MV-4-11 (cell line): ENCODE measurements at regions not wholly inside any gene's neighbourhood (a gene's known extent, or its start where the extent isn't known, plus 50 kb on each side); places are given as distances from the start of the nearest gene placed in this dataset.
"Not testable (repeated sequence)": the region's sequence is repeated elsewhere in the genome, so short reads cannot be mapped to it uniquely, and the experiment has no call there.

ENCODE experiments used
- DNase-seq: peaks from one replicate; lab custom pipeline; 2025; lab: John Stamatoyannopoulos, UW

GRCh38 chr17:77796176-77796860, 162.2 kb upstream of the TNRC6C start:
- no peak for DNase-seq

- no peak for DNase-seq
Observed at GRCh38 chr17:77798031-77798430, 160.5 kb upstream of the TNRC6C start.

GRCh38 chr17:77798481-77798880, 160.0 kb upstream of the TNRC6C start:
- DNase-seq = no peak

- no peak for DNase-seq
Observed at GRCh38 chr17:77800816-77801215, 157.7 kb upstream of the TNRC6C start.

- DNase-seq = no peak
Observed at GRCh38 chr17:77801545-77802332, 156.8 kb upstream of the TNRC6C start.

GRCh38 chr17:77802333-77802615, 156.2 kb upstream of the TNRC6C start:
- no peak for DNase-seq

- DNase-seq = no peak
Observed at GRCh38 chr17:77802811-77803220, 155.7 kb upstream of the TNRC6C start.

- DNase-seq = no peak
Observed at GRCh38 chr17:77803726-77804125, 154.8 kb upstream of the TNRC6C start.

- no peak for DNase-seq
Observed at GRCh38 chr17:77804796-77805426, 153.6 kb upstream of the TNRC6C start.

- DNase-seq = not testable (repeated sequence)
Observed at GRCh38 chr17:77805970-77806369, 152.5 kb upstream of the TNRC6C start.

GRCh38 chr17:77807051-77807745, 151.3 kb upstream of the TNRC6C start:
- no peak for DNase-seq

- DNase-seq = no peak
Observed at GRCh38 chr17:77807746-77808441, 150.6 kb upstream of the TNRC6C start.

GRCh38 chr17:77808686-77809425, 149.6 kb upstream of the TNRC6C start:
- no peak for DNase-seq

- DNase-seq = no peak
Observed at GRCh38 chr17:77809814-77810213, 148.7 kb upstream of the TNRC6C start.

- DNase-seq = no peak
Observed at GRCh38 chr17:77810536-77810935, 148.0 kb upstream of the TNRC6C start.

- DNase-seq = no peak
Observed at GRCh38 chr17:77811521-77811920, 147.0 kb upstream of the TNRC6C start.

GRCh38 chr17:77814091-77814772, 144.3 kb upstream of the TNRC6C start:
- DNase-seq = no peak

GRCh38 chr17:77815127-77815905, 143.2 kb upstream of the TNRC6C start:
- no peak for DNase-seq

GRCh38 chr17:77817953-77818352, 140.6 kb upstream of the TNRC6C start:
- no peak for DNase-seq

- no peak for DNase-seq
Observed at GRCh38 chr17:77819497-77819896, 139.0 kb upstream of the TNRC6C start.
